HCT116 (cell line): ENCODE measurements at regions not wholly inside any gene's neighbourhood (a gene's known extent, or its start where the extent isn't known, plus 50 kb on each side); places are given as distances from the start of the nearest gene placed in this dataset.

ENCODE experiments used
- ATAC-seq: fragments of 200-7000 bp; cut with Tn5 transposase; 2 replicates; pipeline ENCODE4 v1.9.1; 2020; ENCODE audit warnings: mild to moderate bottlenecking, moderate library complexity
- BruUV-seq: library from RNA; stranded (reverse); fragments of 400-500 nt; replicated peaks from 2 replicates; lab custom pipeline; 2021; lab: Mats Ljungman, UMichigan
- CTCF ChIA-PET: fragments of 300-600 bp; sonication (Branson Sonifier 250); formaldehyde crosslinking; loops from one replicate; lab custom pipeline; 2021; ENCODE audit warnings: antibody characterized with exemption; lab: Charles Lee
- POLR2A ChIA-PET: fragments of 300-600, 350-600 bp; sonication (Branson Sonifier 250); formaldehyde crosslinking; loops from one replicate; lab custom pipeline; 2021; ENCODE audit warnings: antibody characterized with exemption; lab: Charles Lee
- RAD21 ChIA-PET, 2 experiments: fragments of 300-600 bp; sonication (Branson Sonifier 250); formaldehyde crosslinking; loops; one replicate each; lab custom pipeline; 2023; ENCODE audit warnings: low total read pairs in 2 of 2; ENCODE audit not compliant: uncharacterized antibody in 2 of 2, unreplicated experiment in 2 of 2, low non-redundant PET in 1 of 2; lab: Charles Lee
- DNase-seq: peaks from one replicate; pipeline ENCODE4 v3.0.0-alpha.2; 2010; ENCODE audit warnings: low read depth, low spot score
- H2AFZ ChIP-seq: fragments of 200-600 bp; shearing (Covaris generic), sonication (generic); 2 replicates; pipeline ENCODE4 v1.6.1; 2017; ENCODE audit warnings: low read depth, mixed run types, mixed read lengths, antibody characterized with exemption, low read length; ENCODE audit not compliant: poor library complexity, severe bottlenecking
- H3K27ac ChIP-seq: 2 replicates; pipeline ENCODE4 v1.5.1; 2012; ENCODE audit warnings: low read depth, low read length
- H3K27me3 ChIP-seq: fragments of 200-600 bp; sonication (generic); 2 replicates; pipeline ENCODE4 v1.6.1; 2016; ENCODE audit warnings: mixed run types, low read length, mixed read lengths; ENCODE audit not compliant: insufficient read depth
- H3K36me3 ChIP-seq, 2 experiments: fragments of 200-500 bp in 1 of 2; fragments of 200-600 bp in 1 of 2; sonication (Bioruptor generic) in 1 of 2; sonication (generic) in 1 of 2; 2 replicates each; pipeline versions ENCODE4 v1.5.1 to v1.6.1; 2014 to 2016; ENCODE audit warnings: low read length in 2 of 2, inconsistent platforms in 1 of 2, mixed read lengths in 1 of 2, mixed run types in 1 of 2; ENCODE audit not compliant: insufficient read depth in 2 of 2, control insufficient read depth in 1 of 2
- H3K4me1 ChIP-seq, 2 experiments: fragments of 200-600 bp in 1 of 2; sonication (generic) in 1 of 2; 2 replicates each; pipeline versions ENCODE4 v1.5.1 to v1.6.1; 2012 to 2017; ENCODE audit warnings: low read length in 2 of 2, inconsistent platforms in 1 of 2, mild to moderate bottlenecking in 1 of 2, mixed read lengths in 1 of 2, mixed run types in 1 of 2, moderate library complexity in 1 of 2; ENCODE audit not compliant: insufficient read depth in 2 of 2, control insufficient read depth in 1 of 2
- H3K4me2 ChIP-seq: fragments of 200-600 bp; sonication (generic); 2 replicates; pipeline ENCODE4 v1.6.1; 2017; ENCODE audit warnings: mixed run types, low read length, mixed read lengths
- H3K4me3 ChIP-seq, 2 experiments: fragments of 200-600 bp in 1 of 2; sonication (generic) in 1 of 2; replicated peaks in 1 of 2; 2 replicates each; pipeline ENCODE4 v1.5.1; 2011 to 2016; ENCODE audit warnings: low read length in 2 of 2, control low read depth in 1 of 2, low read depth in 1 of 2, mild to moderate bottlenecking in 1 of 2, mixed read lengths in 1 of 2, mixed run types in 1 of 2
- H3K79me2 ChIP-seq: fragments of 200-600 bp; sonication (generic); 2 replicates; pipeline ENCODE4 v1.6.1; 2017; ENCODE audit warnings: mild to moderate bottlenecking, mixed run types, low read length, moderate library complexity, mixed read lengths; ENCODE audit not compliant: insufficient read depth
- H3K9ac ChIP-seq: fragments of 200-600 bp; sonication (generic); 2 replicates; pipeline ENCODE4 v1.6.1; 2016; ENCODE audit warnings: low read length, mixed read lengths
- H3K9me2 ChIP-seq: fragments of 200-600 bp; sonication (generic), shearing (Covaris generic); 2 replicates; pipeline ENCODE4 v1.6.1; 2017; ENCODE audit warnings: mixed run types, mild to moderate bottlenecking, moderate library complexity; ENCODE audit not compliant: insufficient read depth
- H3K9me3 ChIP-seq, 2 experiments: fragments of 200-500 bp in 1 of 2; fragments of 200-600 bp in 1 of 2; sonication (Bioruptor generic) in 1 of 2; sonication (generic) in 1 of 2; 2 replicates each; pipeline ENCODE4 v1.6.1; 2014 to 2017; ENCODE audit warnings: low read length in 2 of 2, mixed read lengths in 2 of 2, inconsistent platforms in 1 of 2, low read depth in 1 of 2, mild to moderate bottlenecking in 1 of 2, mixed run types in 1 of 2, moderate library complexity in 1 of 2; ENCODE audit not compliant: control insufficient read depth in 1 of 2, insufficient read depth in 1 of 2
- H4K20me1 ChIP-seq: fragments of 200-600 bp; sonication (generic), shearing (Covaris generic); 2 replicates; pipeline ENCODE4 v1.6.1; 2017; ENCODE audit warnings: mixed run types, mild to moderate bottlenecking, moderate library complexity; ENCODE audit not compliant: insufficient read depth
- ATF3 ChIP-seq: IDR thresholded peaks from 2 replicates; pipeline ENCODE4 v1.6.1; 2012
- CBX3 ChIP-seq: IDR thresholded peaks from 2 replicates; pipeline ENCODE4 v1.6.1; 2012; ENCODE audit warnings: low read depth
- CEBPB ChIP-seq: IDR thresholded peaks from 2 replicates; pipeline ENCODE4 v1.6.1; 2012; ENCODE audit warnings: low read depth
- CTCF ChIP-seq, 3 experiments: fragments of 200-600 bp in 1 of 3; sonication (generic) in 1 of 3; IDR thresholded peaks in 2 of 3; conservative IDR thresholded peaks in 1 of 3; 2 replicates each; pipeline ENCODE4 v1.5.1; 2012 to 2017; ENCODE audit warnings: low read depth in 2 of 3, low read length in 2 of 3, antibody characterized with exemption in 1 of 3, borderline replicate concordance in 1 of 3, control low read depth in 1 of 3, mild to moderate bottlenecking in 1 of 3, mixed read lengths in 1 of 3, mixed run types in 1 of 3, moderate library complexity in 1 of 3; ENCODE audit not compliant: insufficient read depth in 1 of 3
- EGR1 ChIP-seq: IDR thresholded peaks from 2 replicates; pipeline ENCODE4 v1.6.1; 2012; ENCODE audit warnings: low read depth
- ELF1 ChIP-seq: IDR thresholded peaks from 2 replicates; pipeline ENCODE4 v1.6.1; 2012; ENCODE audit warnings: low read depth, borderline replicate concordance
- EZH2 ChIP-seq: fragments of 200-600 bp; sonication (generic); IDR thresholded peaks from 2 replicates; pipeline ENCODE4 v1.6.1; 2017; ENCODE audit warnings: antibody characterized with exemption, mixed run types
- EZH2phosphoT487 ChIP-seq: fragments of 200-600 bp; IDR thresholded peaks from 2 replicates; pipeline ENCODE4 v1.6.1; 2018; ENCODE audit warnings: antibody characterized with exemption, borderline replicate concordance
- FOSL1 ChIP-seq: IDR thresholded peaks from 2 replicates; pipeline ENCODE4 v1.6.1; 2012; ENCODE audit warnings: low read depth
- MAX ChIP-seq: IDR thresholded peaks from 2 replicates; pipeline ENCODE4 v1.6.1; 2012
- RAD21 ChIP-seq: IDR thresholded peaks from 2 replicates; pipeline ENCODE4 v1.6.1; 2012; ENCODE audit warnings: low read depth, mild to moderate bottlenecking
- REST ChIP-seq: IDR thresholded peaks from 2 replicates; pipeline ENCODE4 v1.6.1; 2012; ENCODE audit warnings: low read depth
- SIN3A ChIP-seq: IDR thresholded peaks from 2 replicates; pipeline ENCODE4 v1.6.1; 2012; ENCODE audit warnings: low read depth
- SP1 ChIP-seq: IDR thresholded peaks from 2 replicates; pipeline ENCODE4 v1.6.1; 2012; ENCODE audit warnings: low read depth
- SRF ChIP-seq: IDR thresholded peaks from 2 replicates; pipeline ENCODE4 v1.6.1; 2012; ENCODE audit warnings: low read depth
- YY1 ChIP-seq: IDR thresholded peaks from 2 replicates; pipeline ENCODE4 v1.6.1; 2011; ENCODE audit warnings: low read length, low read depth, moderate library complexity, mild to moderate bottlenecking; ENCODE audit not compliant: insufficient replicate concordance; ENCODE audit errors: extremely low read depth
- ZBTB33 ChIP-seq: IDR thresholded peaks from 2 replicates; pipeline ENCODE4 v1.6.1; 2011; ENCODE audit warnings: mild to moderate bottlenecking, low read length, moderate library complexity; ENCODE audit not compliant: insufficient replicate concordance; ENCODE audit errors: extremely low read depth
- ZFX ChIP-seq: fragments of 450-650 bp; IDR thresholded peaks from 2 replicates; pipeline ENCODE4 v1.6.1; 2017
- ZNF274 ChIP-seq: fragments of 200-500 bp; sonication (Bioruptor generic); IDR thresholded peaks from 2 replicates; pipeline ENCODE4 v1.6.1; 2014; ENCODE audit warnings: mild to moderate bottlenecking, low read depth, low read length, inconsistent platforms
- intact Hi-C: fragments of 100-400 bp; cut with micrococcal nuclease; formaldehyde crosslinking; loops from 2 replicates; pipeline ENCODE4 v1.10.0; 2022

GRCh38 chr11:129267716-129268115 lies 75.6 kb upstream of the ARHGAP32 start:
- H3K9ac ChIP-seq: no peak overlapping the region
- TF ChIP-seq ZFX (no peak), EZH2 (no peak), MAX (no peak), CTCF (IDR thresholded peaks at IDR 0.05 in 2 of 3, conservative IDR thresholded peaks at IDR 0.05 in 1 of 3; ENCODE audit: borderline replicate concordance in 1 of 3, insufficient read depth in 1 of 3, low read depth in 2 of 3, low read length in 2 of 3) (no peak), REST (no peak), ELF1 (no peak), ZBTB33 (no peak), SP1 (no peak), EGR1 (no peak), YY1 (no peak), SIN3A (no peak), SRF (no peak), ZNF274 (no peak), CBX3 (no peak), FOSL1 (no peak), EZH2phosphoT487 (no peak), CEBPB (no peak), ATF3 (no peak), RAD21 (no peak)
- H3K27me3 ChIP-seq: no peaks in the 10 kb centered on the region
- H2AFZ ChIP-seq: no peak overlapping the region
- no peak for DNase-seq
- CTCF ChIA-PET: interaction anchor here (0.7 kb wide), 1 partner anchor 24 kb away, joined by 4 read pairs; no protein-coding TSS in a partner anchor
- RAD21 ChIA-PET: no interaction called here
- no peaks in the 10 kb centered on the region for H4K20me1 ChIP-seq
- POLR2A ChIA-PET: no interaction called here
- no peak for ATAC-seq
- no peaks in the 10 kb centered on the region for H3K9me3 ChIP-seq
- intact Hi-C loops: no loop called here
- H3K9me2 ChIP-seq: no peaks in the 10 kb centered on the region
- H3K79me2 ChIP-seq: peaks cover 78% of the 10 kb centered on the region
- no TSS peak for BruUV-seq
- H3K36me3 ChIP-seq: peaks cover 0 to 3% of the 10 kb centered on the region in 2 experiments; a peak in 1 of 4 replicates
- no peak overlapping the region for H3K4me2 ChIP-seq
- peaks cover 6 to 7% of the 10 kb centered on the region in 2 experiments; a peak in 3 of 4 replicates for H3K4me1 ChIP-seq
- H3K4me3 ChIP-seq: no peak overlapping the region
- no peak overlapping the region for H3K27ac ChIP-seq
